Coronary artery (tissue), 2 donors: ENCODE measurements at regions not wholly inside any gene's neighbourhood (a gene's known extent, or its start where the extent isn't known, plus 50 kb on each side); places are given as distances from the start of the nearest gene placed in this dataset.

Source experiments
- DNase-seq: peaks from one replicate; pipeline ENCODE4 v3.0.0-alpha.2; 2017; ENCODE audit warnings: low spot score
- H3K27ac ChIP-seq, 2 donors: fragments of 200-600 bp; sonication (generic); one replicate each; pipeline ENCODE4 v1.5.1; 2016 to 2019
- H3K4me3 ChIP-seq: fragments of 200-600 bp; sonication (generic); 2 replicates; pipeline ENCODE4 v1.5.1; 2016; ENCODE audit warnings: mild to moderate bottlenecking, moderate library complexity
- CTCF ChIP-seq: fragments of 200-600 bp; sonication (generic); IDR thresholded peaks from one replicate; pipeline ENCODE4 v1.5.1; 2019; ENCODE audit warnings: antibody characterized with exemption

- no peak for TF ChIP-seq CTCF
- DNase-seq, result no peak
- Histone ChIP-seq H3K27ac (no peak overlapping the region), H3K4me3 (no peak overlapping the region)
Observed at GRCh38 chr11:95595973-95596489, 193.6 kb downstream of the FAM76B start.

- no peak for TF ChIP-seq CTCF
- no peak for DNase-seq
- no peak overlapping the region for H3K27ac ChIP-seq
- H3K4me3 ChIP-seq, result no peak overlapping the region
Observed at GRCh38 chr11:95595541-95595940, 194.0 kb downstream of the FAM76B start.

GRCh38 chr11:95593111-95593510 is 196.5 kb downstream of the FAM76B start:
- peak overlapping the region; percentile 2 to 22 for H3K27ac ChIP-seq
- no peak overlapping the region for H3K4me3 ChIP-seq
- no peak for TF ChIP-seq CTCF
- no peak for DNase-seq

GRCh38 chr11:95592471-95592870 is 197.1 kb downstream of the FAM76B start:
- Histone ChIP-seq H3K27ac (peak overlapping the region; percentile 2 to 22), H3K4me3 (no peak overlapping the region)
- TF ChIP-seq CTCF, result no peak
- DNase-seq, result no peak

GRCh38 chr11:95589893-95590612 is 199.5 kb downstream of the FAM76B start:
- Histone ChIP-seq H3K4me3 (no peak overlapping the region), H3K27ac (peak overlapping the region; percentile 16 to 42)
- no peak for DNase-seq
- no peak for TF ChIP-seq CTCF

GRCh38 chr11:95588821-95589220 is 200.8 kb downstream of the FAM76B start:
- DNase-seq, result no peak
- Histone ChIP-seq H3K4me3 (no peak overlapping the region), H3K27ac (no peak overlapping the region)
- TF ChIP-seq CTCF, result no peak

GRCh38 chr11:95586661-95587060 is 202.9 kb downstream of the FAM76B start:
- Histone ChIP-seq H3K4me3 (no peak overlapping the region), H3K27ac (no peak overlapping the region)
- no peak for TF ChIP-seq CTCF
- no peak for DNase-seq
